GM19193 (cell line): ENCODE measurements at regions not wholly inside any gene's neighbourhood (a gene's known extent, or its start where the extent isn't known, plus 50 kb on each side); places are given as distances from the start of the nearest gene placed in this dataset.

ENCODE experiments used
- POLR2A ChIP-seq: IDR thresholded peaks from 4 replicates; pipeline ENCODE4 v1.6.1; 2011; ENCODE audit not compliant: insufficient read depth, insufficient read length; ENCODE audit errors: extremely low read depth

DNA sequence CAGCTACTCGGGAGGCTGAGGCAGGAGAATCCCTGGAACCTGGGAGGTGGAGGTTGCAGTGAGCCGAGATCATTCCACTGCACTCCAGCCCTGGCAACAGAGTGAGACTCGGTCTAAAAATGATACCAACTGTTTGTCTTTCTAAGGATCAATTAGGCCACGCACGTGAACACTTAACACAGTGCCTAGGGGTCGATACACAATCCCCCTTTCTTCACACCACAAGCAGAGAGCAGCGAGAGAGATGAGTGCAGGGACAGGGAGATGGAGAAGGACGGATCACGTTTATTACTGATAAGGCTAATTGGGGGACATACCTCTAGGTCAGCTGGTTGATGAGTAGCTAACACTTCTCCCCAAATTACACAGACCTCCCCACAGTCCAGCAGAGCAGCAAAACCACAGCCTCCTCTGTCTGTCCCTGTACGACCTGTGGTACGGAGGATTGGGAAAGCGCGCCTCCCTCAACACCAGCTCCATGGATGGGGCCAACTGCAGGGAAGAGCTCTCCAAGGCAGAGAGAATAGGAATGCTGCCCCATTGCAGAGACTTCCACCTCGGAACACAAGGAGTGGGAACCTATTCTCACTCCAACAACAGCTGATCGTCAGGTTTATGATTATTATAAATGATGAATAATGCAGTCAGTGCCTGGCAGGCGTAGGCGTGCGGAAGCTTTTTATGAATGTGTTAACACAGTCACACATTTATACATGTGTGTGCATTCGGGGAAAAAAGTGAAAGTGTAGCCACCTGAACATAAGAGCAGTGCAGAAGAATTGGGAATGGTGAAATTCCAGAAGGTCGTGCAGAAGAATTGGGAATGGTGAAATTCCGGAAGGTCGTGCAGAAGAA, 155.1 kb downstream of the C16orf95 start:
- no peak for TF ChIP-seq POLR2A

- TF ChIP-seq POLR2A = no peak
These were observed 153.6 kb downstream of the C16orf95 start for GRCh38 chr16:87163637-87164036.

DNA sequence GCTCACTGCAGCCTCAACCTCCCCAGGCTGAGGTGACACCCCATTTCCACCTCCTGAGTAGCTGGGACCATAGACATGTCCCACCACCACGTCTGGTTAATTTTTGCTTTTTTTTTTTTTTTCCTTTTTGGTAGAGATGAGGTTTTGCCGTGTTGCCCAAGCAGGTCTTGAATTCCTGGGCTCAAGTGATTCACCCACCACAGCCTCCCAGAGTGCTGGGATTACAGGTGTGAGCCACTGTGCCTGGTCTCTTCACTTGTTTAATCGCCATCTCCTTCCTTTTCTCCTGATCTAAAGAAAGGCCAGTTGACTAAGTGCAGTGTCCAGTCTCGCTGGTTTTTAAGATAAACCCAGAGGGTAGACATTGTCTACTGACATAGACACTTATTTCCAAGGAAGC, 152.0 kb downstream of the C16orf95 start:
- no peak for TF ChIP-seq POLR2A

- TF ChIP-seq POLR2A = no peak
These were observed 151.3 kb downstream of the C16orf95 start for GRCh38 chr16:87165885-87166284.

DNA sequence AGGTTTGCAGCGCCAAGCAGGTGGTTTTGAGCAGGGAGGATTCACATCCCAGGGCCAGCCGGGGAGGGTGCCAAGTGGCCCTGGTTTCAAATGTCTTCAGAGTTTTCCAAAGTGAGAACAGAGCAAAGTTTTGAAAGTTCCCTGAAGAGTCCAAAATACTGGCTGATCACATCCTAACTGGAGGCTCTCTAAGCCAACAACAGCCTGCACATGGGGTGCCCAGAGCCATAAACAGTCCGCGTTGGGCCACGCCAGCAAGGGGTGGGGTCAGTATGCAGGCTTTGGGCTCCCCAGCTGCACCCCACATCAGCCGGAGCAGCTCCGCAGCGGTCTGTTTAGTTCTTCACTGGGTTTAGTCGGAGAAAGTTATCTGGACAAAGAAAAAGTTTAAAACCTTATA, 150.9 kb downstream of the C16orf95 start:
- TF ChIP-seq POLR2A = no peak

GRCh38 chr16:87166934-87167333, 150.3 kb downstream of the C16orf95 start:
- no peak for TF ChIP-seq POLR2A

GRCh38 chr16:87169509-87169995, 147.6 kb downstream of the C16orf95 start:
- TF ChIP-seq POLR2A = no peak

DNA sequence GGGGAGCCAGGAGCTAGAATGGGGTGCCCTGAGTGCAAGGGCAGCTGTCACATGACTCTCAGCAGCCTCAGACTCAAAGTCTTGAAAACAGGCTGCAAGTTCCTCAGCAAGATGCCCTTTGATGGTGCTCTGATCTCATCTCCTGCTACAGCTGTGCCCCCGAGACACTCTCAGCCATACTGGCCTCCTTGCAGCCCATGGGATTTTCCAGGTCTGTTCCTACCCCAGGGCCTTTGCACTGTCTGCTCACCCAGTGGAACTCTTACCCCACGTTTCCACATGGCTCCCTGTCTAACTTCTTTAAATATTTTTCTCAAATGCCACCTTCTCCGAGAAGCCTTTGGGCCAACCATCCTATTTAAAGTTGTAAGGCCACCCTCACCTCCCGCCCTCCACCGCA, 146.9 kb downstream of the C16orf95 start:
- TF ChIP-seq POLR2A = no peak

GRCh38 chr16:87171723-87172122, 145.5 kb downstream of the C16orf95 start:
- TF ChIP-seq POLR2A = no peak

GRCh38 chr16:87172632-87173031, 144.6 kb downstream of the C16orf95 start:
- TF ChIP-seq POLR2A = no peak

GRCh38 chr16:87173294-87173893, 143.8 kb downstream of the C16orf95 start:
- TF ChIP-seq POLR2A = no peak

- no peak for TF ChIP-seq POLR2A
These were observed 143.1 kb downstream of the C16orf95 start for GRCh38 chr16:87174061-87174460.

DNA sequence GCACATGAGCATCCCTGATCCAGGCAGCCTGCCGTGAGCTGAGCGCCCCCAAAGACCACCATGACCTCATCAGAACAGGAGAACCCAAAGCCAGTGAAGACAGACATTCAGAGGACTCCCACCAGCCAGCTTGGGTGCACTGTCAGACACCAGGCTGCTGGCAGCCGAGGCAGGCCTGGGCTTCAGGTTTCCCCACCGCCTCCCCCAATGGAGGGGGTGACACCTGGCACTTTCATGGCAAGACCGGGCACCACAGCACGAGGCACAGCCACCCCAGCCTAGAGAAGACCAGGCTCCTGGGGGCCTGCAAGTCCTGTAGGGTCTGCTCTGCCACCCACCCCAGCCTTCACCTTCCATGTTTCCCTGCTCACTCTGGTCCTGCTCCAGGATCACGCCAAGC, 140.5 kb downstream of the C16orf95 start:
- no peak for TF ChIP-seq POLR2A

GRCh38 chr16:87177673-87178072, 139.5 kb downstream of the C16orf95 start:
- TF ChIP-seq POLR2A = no peak

DNA sequence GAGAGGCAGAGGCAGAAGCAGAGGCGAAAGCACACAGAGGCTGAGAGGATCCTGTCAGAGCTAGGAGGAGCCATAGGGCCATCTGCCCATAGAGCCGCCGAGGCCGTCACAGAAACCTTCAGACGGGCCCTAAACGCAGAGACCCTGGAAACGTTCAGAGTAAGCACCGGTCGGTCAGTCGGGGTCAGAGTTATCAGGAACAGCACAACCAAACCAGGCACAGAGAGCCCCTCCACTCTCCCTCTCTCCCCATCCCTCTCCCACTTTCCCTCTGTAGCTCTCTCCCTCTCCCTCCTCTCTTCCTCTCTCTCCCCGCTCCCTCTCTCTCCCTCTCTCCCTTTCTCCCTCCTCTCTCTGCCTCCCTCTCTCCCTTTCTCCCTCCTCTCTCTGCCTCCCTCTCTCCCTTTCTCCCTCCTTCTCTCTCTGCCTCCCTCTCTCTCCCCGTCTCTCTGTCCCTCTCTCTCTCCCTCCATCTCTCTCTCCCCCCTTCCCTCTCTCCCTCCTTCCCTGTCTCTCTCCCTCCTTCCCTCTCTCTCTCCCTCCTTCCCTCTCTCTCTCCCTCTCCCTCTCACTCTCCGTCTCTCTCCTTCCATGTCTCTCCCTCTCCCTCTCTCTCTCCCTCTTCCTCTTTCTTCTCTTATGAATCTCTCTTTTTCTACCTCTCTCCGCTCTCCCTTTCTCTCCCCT, 138.9 kb downstream of the C16orf95 start:
- TF ChIP-seq POLR2A = no peak

- TF ChIP-seq POLR2A = no peak
These were observed 138.2 kb downstream of the C16orf95 start for GRCh38 chr16:87178977-87179376.

GRCh38 chr16:87180069-87180468, 137.1 kb downstream of the C16orf95 start:
- TF ChIP-seq POLR2A = no peak

DNA sequence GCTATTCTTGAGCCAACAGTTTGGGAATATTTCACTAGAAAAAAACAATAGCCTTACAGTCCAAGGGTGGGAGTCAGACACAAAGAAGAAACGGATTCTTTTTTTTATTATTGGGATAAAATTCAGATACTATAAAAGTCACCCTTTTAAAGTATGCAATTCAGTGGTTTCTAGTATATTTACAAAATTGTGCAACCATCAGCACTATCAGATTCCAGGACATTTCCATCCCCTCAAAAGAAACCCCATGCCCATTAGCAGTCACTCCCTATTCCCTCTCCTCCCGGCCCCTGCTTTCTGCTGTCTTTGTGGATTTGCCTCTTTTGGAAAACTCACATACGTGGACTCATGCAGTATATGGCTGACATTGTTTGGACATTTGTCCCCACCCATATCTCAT, 134.4 kb downstream of the C16orf95 start:
- no peak for TF ChIP-seq POLR2A
